Neural cell (in vitro differentiated cells): ENCODE measurements at regions not wholly inside any gene's neighbourhood (a gene's known extent, or its start where the extent isn't known, plus 50 kb on each side); places are given as distances from the start of the nearest gene placed in this dataset.

Source experiments
- CTCF ChIP-seq: fragments of 450-650 bp; IDR thresholded peaks from 2 replicates; pipeline ENCODE4 v1.5.1; 2014; ENCODE audit warnings: antibody characterized with exemption, mild to moderate bottlenecking, moderate library complexity; ENCODE audit not compliant: poor library complexity, severe bottlenecking
- SMC3 ChIP-seq: fragments of 450-650 bp; conservative IDR thresholded peaks from 2 replicates; pipeline ENCODE4 v1.6.1; 2014; ENCODE audit warnings: antibody characterized with exemption, mild to moderate bottlenecking, moderate library complexity; ENCODE audit not compliant: poor library complexity

- TF ChIP-seq SMC3: no peak
- no peak for TF ChIP-seq CTCF
Measured at GRCh38 chr4:63983224-63983623, 426.0 kb downstream of the TECRL start.
